ENCODE measurements at regions not wholly inside any gene's neighbourhood (a gene's known extent, or its start where the extent isn't known, plus 50 kb on each side); places are given as distances from the start of the nearest gene placed in this dataset.
"Not testable (repeated sequence)": the region's sequence is repeated elsewhere in the genome, so short reads cannot be mapped to it uniquely, and the experiment has no call there.

DNA sequence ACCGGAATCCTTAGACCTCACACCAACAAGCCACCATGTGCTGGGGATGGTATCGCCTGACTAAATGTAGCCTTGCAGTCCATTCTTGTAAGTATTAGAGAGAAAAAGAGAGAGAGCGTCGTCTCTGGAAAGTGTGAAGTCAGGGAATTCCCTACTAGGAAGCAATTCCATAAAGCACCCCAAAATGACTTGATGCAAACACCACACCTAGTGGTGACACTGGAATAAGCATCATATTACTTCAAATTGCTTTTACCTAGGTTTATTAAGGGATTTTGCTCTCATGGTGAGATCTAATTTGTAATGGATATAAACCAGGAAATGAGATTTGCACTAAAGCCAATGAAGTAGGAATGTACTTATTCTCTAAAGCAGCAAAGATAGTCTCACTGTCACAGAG, 111.4 kb upstream of the METTL9 start:
- not testable (repeated sequence) for DNase-seq

DNA sequence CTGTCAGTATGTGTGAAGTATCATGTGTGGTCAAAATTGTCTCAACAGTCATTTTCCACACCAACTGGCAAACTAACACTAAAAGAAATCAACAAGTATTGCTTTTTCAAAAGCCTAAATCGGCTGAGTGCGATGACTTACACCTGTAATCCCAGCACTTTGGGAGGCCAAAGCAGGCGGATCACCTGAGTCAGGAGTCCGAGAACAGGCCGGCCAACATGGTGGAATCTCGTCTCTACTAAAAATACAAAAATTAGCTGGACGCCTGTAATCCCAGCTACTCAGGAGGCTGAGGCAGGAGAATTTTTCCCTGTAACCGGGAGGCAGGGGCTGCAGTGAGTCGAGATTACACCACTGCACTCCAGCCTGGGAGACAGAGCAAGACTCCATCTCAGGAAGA, 100.3 kb upstream of the METTL9 start:
- not testable (repeated sequence) for DNase-seq

DNA sequence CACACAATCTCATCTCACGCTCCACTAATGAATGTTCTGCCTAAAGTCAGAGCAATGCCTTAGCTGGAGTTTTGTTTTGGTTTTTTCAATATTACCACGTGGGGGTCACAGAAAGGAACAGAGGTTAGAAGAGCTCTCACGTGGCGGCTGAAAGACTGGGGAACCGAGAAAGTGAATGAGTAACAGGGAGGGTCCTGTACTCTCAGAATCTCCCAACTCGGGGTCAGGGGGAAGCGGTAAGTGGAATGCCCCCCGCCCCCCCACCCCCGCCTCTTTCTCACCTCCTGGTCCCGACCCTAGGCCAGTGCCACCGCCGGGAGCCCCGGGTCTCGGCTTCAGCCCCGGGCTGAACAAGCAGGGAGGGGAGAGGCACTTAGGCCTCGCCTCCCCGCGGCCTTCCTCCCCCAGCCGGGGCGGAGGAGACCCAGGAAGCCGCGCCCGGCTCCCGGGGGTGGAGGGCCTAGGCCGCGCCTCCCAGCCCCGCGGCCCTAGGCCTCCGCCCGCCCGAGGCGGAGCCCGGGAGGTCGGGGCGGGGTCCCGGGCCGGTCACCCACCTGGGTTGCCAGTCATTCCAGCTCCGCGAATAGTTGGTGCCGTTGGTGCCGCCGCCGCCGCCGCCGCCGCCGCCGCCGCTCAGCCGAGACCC, 98.0 kb upstream of the METTL9 start:
- peak; percentile 55 for DNase-seq

DNA sequence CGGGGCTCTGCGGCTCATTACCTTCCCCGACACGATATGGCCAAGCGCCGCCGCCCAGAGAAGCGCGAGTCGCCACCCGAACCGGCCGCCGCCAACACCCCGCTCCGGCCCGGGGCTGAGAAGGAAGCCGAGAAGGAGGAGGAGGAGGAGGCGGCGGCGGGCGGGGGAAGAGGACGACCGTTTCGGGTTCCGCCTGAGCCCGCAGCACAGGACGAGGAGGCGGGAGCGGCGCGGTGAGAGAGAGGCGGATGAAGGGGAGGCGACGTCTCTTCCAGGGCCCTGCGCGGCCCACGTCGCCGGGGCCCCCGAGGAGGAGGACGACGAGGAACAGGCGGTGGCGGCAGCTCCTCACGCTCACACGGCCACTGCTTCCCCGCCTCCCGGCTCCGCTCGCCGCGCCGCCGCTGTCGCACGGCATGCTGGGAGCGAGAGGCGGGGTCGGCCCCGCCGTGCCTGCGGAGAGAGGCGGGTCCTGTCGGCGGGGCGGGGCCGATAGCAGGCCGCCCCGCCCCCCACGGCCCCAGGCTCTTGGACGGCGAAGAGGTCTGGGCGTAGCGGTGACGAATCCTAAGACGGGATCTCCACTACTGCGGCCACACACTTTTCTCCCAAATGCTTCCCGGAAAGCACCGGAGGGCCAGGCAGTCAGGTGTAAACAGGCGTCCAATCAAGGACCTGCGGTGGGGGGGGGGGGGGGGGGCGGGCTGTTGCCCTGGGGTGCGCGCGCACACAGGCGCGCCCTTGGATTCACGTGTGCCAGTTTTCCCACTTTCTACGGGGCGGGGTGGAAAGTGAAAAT, 97.3 kb upstream of the METTL9 start:
- DNase-seq = peak; percentile 83

DNA sequence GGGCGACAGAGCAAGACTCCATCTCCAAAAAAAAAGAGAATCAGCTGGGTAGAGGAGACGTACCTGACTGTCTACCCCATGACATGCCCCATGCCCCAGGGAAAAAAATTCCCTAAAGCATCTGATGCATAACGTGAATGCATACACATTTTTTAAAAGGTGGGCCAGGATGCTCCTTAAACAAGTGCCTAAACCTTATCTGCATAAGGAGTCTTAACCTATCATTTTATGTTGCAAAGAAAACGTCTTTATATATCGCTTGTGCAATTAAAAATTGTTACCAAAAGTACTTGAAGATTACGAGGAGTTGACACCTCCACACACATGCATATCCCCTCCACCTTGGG, 95.8 kb upstream of the METTL9 start:
- DNase-seq = not testable (repeated sequence)

DNA sequence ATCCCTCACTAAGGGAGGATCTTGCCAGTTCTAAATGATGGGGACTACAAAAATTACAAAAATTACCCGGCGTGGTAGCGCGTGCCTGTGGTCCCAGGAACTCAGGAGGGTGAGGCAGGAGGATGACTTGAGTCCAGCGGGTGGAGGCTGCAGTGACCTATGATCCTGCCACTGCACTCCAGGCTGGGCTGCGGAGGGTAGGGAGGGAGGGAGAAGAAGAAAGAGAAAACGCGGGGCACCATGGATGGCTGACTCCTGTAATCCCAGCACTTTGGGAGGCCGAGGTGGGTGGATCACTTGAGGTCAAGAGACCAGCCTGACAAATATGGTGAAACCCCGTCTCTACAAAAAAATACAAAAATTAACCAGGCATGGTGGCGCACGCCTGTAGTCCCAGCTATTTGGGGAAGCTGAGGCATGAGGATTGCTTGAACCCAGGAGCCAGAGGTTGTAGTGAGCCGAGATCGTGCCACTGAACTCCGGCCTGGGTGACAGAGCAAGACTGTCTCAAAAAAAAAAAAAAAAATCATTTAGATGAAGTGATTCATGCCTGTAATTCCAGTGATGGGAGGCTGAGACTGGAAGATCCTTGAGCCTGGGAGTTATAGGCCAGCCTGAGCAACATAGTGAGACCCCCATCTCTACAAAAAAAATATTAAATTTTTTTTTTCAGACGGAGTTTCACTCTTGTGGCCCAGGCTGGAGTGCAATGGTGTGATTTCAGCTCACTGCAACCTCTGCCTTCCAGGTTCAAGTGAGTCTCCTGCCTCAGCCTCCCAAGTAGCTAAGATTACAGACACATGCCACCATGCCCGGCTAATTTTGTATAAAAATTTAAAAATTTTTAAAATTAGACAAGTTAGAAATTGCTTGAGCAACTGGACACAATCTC, 95.2 kb upstream of the METTL9 start:
- DNase-seq = peak; percentile 7

DNA sequence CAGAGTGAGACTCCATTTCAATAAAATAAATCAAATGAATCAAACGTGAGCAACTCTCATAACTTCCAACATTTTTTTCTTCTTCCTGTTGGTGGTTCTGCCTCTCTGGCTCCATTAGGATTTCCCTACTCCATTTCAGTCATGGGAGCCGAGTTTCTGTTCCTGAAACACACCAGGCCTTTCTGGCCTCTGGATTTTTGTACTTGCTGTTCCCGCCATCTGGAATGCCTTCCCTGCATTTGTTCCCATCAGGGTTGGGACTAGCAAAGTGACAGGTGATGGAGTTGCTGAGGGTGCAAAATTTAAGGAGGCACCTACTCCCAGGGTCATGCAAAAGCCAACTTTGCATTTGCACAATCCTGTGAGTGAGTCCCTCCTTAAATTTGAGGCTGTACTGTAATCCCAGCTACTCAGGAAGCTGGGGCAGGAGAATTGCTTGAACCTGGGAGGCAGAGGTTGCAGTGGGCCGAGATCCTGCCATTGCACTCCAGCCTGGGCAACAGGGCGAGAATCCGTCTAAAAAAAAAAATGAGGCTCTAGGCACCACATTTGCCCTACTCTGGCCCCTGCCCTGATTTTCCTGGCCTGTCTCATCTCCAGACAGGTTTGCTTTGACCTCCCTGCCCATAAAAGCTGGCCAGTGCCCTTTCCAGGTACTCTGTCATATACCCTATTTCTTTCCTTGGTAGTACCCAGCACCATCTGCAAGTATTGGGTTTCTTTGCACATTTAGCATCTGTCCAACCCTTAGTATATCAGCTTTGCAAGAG, 93.4 kb upstream of the METTL9 start:
- DNase-seq = not testable (repeated sequence)

DNA sequence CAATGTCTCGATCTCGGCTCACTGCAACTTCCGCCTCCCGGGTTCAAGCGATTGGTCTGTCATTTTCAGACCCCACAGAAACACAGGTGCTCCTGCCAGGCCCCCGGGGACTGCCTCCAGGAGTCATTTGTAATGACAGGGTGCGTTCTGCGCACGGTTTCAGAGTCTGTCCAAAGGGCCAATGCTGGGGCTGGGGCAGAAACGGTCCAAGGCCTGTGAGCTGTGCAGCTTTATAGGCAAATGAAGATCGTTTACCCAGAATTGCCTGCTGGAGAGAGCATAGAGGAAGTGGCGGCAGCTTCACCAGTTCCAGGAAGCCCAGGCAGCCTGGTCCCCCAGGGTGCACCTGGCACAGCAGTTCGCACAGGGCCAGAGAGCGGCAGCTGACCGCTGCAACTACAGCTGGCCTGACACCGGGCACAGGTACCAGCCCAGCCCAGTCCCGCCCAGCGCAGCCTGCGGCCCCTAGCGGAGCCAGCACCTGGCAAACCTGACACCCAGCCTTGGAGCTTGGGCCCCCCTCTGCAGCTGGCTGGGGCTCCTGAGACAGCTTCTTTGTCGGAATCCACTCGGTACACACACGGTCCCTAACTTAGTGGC, 92.4 kb upstream of the METTL9 start:
- peak; percentile 15 for DNase-seq

DNA sequence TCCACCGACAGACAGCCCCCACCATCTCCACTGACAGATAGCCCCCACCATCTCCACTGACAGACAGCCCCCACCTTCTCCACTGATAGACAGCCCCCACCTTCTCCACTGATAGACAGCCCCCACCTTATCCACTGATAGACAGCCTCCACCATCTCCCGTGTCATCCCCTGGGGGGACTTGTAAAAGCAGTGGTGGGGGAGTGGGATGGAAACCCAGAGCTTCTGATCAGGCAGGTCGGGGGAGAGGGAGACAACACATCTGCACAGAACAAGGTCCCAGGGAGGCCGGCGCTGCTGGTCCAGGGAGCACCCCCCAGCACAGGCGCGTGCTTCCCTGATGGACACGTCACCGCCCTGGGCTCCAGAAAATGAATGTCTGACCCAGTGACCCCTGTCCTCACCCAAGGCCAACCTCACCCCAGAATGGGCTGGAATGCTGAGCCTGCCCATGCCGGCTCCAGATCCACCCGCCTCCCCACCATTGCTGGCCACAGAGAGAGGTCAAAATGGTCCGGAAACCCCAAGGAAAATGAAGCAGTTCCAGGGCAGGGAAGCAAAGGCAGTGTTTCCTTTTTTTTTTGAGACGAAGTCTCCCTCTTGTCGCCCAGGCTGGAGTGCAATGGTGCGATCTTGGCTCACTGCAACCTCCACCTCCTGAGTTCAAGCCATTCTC, 91.6 kb upstream of the METTL9 start:
- not testable (repeated sequence) for DNase-seq

DNA sequence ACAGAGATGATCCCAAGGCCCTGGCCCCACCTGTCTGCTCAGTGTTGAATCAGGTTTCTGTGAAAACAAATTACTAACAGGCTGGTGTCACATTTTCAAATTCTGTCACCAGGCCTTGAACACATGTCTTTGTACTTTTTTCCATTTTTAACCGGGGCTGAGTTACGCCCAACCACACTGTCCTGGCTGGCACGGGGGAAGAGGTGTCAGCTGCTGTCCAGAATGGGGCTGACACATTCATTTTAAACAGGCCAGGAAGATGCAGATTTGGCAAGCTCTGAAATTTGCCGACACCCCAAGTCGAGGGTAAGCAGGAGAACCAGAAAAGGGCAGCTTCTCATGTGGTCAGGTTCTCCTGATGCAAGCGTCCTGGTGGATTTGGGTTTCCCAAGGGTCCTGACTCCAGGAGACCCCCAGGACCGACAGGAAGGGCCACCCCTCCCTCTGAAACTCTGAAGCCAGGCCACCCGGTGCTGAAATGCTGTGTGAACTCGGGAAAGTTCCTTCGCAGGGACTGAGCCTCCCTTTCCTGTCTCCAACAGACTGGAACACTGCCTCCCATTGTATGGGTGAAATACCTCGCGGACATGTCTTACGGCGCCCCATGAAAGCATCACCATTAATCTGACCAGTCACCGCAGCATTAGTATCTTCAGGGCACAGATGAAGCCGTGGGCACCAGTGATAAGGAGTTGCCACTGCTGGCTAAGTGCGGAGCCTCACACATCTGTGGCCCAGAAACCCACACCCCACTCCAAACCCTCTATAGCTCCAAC, 90.5 kb upstream of the METTL9 start:
- not testable (repeated sequence) for DNase-seq

DNA sequence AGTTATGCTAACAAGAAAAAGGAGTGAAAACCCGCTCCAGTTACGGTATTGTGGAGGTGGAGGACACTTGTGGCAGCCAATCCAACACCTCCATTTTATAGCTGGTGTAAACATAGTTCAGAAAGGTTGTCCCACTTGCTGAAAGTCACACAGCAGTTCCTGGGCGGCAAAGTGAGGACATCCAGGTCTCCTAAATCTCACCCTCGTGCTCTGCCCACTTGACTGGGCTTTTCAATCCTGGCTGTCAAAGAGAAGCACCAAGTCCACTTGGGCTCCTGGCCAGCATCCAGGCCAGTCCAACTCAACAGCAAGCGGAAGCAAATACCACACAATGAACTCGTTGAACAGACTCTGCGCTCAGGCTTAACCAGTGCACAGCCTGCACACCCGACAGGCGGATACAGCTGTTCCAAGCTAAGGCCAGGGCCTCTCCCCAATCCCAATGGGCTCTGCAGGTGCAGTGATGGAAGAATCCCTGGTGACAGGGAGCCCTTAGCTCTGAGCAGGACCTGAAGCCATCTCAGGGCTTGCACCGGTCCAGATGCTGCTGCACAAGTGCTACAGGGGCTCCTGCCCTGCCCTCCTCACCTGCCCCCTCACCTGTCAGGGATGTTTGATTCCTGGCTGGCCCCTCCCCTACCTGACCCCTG, 89.8 kb upstream of the METTL9 start:
- not testable (repeated sequence) for DNase-seq

DNA sequence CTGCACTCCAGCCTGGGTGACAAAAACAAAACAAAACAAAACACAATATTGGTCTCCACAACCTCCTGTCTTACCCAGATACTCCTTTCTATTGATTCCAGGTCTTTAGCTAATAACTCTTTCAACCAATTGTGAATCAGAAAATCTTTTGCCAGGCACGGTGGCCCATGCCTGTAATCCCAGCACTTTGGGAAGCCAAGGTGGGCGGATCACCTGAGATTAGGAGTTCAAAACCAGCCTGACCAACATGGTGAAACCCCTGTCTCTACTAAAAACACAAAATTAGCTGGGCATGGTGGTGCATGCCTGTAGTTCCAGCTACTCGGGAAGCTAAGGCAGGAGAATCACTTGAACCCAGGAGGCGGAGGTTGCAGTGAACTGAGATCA, 88.5 kb upstream of the METTL9 start:
- not testable (repeated sequence) for DNase-seq

DNA sequence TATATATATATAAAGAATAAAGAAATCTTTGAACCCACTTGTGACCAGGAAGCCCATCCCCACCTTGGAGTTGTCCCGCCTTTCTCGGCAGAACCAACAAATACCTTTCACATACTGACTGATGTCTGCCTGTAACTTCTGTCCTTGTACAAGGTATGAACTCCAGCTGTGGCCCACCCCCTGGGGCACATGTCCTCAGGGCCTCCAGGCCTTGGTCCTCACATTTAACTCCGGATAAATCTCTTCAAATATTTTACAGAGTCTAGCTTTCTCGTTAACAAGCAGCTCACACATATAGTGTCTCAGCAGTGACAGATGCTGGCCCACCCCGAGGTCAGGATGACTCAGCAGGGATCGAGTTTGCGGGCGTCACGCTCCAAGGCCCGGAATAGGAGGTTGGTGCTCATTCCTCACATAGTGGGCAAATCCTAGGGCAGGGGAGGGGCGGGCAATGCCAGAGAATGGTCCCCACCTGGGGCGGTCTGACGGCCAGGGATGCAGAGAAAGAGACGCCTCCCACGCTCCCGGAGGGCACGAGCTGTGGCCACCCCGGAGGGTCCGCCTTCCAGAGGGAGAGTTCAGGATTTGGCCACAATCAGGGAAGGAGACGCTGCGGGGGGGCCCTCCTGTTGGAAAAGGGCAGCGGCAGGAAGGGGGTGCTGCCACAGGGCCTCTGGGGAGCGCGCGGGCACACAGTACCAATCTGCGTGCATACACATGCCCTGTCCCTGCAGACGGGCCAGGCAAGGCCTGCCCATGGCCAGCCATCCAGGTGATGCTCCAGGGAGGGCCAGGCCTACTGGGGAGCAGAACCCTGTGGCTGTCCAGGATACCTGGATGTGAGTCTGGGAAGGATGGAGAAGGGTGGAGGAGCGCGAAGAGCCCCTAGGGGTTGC, 87.8 kb upstream of the METTL9 start:
- DNase-seq = not testable (repeated sequence)

DNA sequence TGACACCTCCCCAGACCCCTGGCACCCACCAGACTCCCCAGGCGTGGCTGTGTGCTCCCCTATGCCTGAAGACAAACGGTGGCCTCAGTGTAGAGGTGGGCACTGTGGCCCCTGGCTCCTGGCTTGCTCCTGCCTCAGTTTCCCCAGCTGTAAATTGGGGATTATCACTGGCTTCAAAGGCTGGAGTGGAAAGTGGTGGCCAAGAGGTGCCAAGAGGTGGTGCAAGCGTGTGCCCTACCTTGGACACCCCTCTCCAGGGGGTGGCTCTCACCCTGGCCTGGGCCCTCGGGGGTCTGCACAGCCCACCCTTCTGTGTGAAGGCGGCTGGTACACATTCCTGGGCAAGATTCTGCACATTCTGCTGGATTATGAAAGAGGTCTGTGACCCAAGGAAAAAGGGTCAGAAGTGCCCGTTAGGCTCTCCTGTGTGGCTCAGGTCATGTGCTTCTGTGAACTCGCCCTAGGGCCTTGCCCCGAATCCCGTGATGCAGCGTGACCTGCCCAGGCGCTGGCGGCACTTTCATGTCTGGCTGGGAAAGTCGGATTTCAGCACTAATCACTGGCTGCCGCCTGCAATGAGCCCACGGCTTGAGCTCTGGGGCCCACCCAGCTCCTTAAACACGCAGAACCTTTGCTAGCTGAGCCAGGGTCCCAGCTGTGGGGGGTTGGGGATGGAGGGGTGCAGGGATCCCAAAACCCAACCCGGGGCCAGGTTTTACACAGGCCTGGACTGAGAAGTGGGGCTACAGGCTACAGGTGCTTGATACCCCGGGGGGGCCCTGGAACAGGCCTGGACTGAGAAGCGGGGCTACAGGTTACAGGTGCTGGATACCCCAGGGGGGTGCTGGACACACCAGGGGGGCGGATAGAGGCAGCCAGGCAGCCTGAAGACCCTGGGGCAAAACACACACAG, 86.8 kb upstream of the METTL9 start:
- not testable (repeated sequence) for DNase-seq

DNA sequence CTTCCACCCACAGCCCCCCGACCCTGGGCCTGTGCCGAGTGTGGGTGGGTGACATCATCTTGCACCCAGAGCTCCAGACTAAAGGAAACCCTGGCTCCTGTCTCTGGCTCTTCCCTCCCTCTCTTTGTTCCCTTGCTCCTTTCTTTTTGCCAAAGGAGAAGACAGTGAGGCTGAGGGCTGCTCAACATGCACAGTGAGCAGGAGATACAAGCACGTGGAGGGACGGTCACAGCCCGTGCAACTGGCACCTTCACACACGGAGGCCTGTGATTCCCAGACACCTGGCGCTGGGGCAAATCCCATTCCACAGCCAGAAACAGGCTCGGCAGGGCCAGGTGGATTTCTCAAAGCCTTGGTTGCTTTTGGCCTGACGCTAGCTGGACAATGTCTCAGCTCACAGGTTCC, 86.0 kb upstream of the METTL9 start:
- DNase-seq = not testable (repeated sequence)

DNA sequence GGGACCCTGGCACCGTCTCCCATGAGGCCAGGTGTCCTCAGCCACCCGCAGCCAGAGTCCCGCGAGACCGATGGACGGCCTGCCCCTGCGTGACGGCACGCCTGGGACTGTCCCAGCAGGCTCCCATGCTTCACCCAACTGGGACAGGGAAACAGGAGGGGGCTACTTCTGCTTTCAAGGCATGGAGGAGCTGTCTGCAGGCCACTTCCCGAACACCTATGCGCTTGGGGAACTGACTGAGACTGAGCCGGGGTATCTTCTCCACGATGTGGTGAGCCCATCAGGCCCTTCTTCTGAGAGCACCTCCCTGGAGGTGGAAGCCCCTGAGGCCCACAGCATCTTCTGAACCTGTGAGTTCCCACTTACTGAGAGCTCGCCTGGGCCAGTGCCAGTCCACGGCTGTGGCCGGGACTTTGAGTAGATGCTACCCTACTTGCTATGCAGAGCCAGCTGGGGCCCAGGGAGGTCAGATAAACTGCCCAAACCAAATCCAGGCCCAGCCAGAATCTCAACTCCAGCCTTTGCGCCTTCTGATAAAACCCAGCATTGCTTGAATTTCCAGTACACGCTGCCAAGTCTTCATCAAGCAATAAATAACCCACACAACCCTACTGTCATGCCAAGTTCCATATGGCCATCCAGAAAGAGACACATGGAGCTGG, 85.4 kb upstream of the METTL9 start:
- not testable (repeated sequence) for DNase-seq

DNA sequence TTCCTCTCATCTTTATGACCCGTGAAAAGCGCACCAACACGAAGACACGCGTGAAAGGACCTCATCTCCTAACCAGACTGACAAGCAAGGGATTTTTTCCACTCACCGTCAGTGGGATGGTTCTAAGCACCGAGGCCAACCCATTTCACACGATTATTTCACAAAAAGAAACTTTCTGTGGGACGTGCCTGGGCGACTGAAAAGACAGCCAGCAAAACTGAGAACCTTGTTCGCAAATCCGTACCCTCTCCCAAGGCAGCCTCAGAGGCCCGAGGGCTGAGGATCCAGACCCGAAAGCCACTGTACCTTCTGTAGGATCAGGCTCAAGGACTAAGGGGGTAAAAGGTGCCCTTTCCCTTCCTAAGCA, 84.9 kb upstream of the METTL9 start:
- not testable (repeated sequence) for DNase-seq

DNA sequence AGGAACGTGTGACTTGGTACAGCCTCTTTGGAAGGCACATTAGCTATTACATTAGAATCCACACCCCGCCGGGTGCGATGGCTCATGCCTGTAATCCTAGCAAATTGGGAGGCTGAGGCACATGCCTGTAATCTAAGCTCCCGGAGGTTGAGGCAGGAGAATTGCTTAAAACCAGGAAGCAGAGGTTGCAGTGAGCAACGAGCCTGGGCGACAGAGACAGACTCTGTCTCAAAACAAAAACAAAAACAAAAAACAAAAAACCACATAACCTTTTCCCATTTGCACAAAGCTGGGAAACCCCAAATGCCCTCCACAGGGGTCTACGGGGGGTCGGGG, 82.7 kb upstream of the METTL9 start:
- DNase-seq = not testable (repeated sequence)
